ENCODE measurements at regions not wholly inside any gene's neighbourhood (a gene's known extent, or its start where the extent isn't known, plus 50 kb on each side); places are given as distances from the start of the nearest gene placed in this dataset.

DNA sequence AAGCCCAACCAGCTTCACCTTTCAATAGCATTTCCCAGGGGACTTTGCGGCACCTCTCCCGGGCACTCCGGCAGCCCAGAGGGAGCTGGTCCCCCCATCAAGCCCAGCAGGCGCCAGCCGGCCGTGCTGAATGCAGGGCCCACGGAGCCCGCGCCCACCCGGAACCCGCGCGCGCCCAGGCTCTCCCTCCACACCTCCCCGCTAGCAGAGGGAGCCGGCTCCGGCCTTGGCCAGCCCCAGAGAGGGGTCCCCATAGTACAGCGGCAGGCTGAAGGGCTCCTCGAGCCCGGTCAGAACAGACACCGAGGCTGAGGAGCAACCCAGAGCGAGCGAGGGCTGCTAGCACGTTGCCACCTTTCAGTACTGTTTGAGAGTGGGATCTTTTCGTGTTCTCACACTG lies 300.8 kb downstream of the DSEL start:
- TF ChIP-seq CTCF (IDR thresholded peaks at IDR 0.05; ENCODE audit: insufficient read depth, low read length, poor library complexity, severe bottlenecking) (no peak), EZH2phosphoT487 (conservative IDR thresholded peaks at IDR 0.05; ENCODE audit: low read length) (no peak)

Measured in SU-DHL-6 (cell line).